ENCODE measurements at regions not wholly inside any gene's neighbourhood (a gene's known extent, or its start where the extent isn't known, plus 50 kb on each side); places are given as distances from the start of the nearest gene placed in this dataset.

- TF ChIP-seq CTCF (conservative IDR thresholded peaks at IDR 0.05; ENCODE audit: low read depth, low read length), result no peak
- TF ChIP-seq EZH2phosphoT487 (IDR thresholded peaks at IDR 0.05; ENCODE audit: borderline replicate concordance, low read length), result no peak
Measured at GRCh38 chr2:150846691-150847090, 359.2 kb upstream of the RND3 start.

All from PC-3 (cell line).